HG03097 (cell line): ENCODE measurements at regions not wholly inside any gene's neighbourhood (a gene's known extent, or its start where the extent isn't known, plus 50 kb on each side); places are given as distances from the start of the nearest gene placed in this dataset.

Source experiments
- ATAC-seq: cut with Tn5 transposase; IDR thresholded peaks from one replicate; pipeline ENCODE4 v1.9.1; 2021; ENCODE audit not compliant: unreplicated experiment, low FRiP score

DNA sequence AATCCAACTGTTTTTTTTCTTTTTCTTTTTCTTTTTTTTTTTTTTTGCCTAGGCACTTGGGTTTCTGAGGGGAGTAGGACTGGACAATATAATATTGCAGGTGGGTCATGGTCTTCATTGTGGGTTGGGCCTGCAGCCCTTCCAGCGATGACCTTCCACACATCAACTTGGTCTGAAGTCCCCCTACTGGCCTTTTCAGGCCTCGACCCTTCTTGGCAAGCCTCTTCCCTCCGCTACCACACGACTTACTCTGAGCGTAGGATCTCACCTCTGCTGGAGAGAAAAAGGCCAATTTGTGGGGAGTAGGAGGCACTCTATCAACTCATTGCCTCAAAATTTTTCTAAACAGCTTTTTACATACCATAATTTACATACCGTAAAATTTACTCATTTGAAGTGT is 51.1 kb upstream of the GRIK3 start:
- ATAC-seq = no peak

DNA sequence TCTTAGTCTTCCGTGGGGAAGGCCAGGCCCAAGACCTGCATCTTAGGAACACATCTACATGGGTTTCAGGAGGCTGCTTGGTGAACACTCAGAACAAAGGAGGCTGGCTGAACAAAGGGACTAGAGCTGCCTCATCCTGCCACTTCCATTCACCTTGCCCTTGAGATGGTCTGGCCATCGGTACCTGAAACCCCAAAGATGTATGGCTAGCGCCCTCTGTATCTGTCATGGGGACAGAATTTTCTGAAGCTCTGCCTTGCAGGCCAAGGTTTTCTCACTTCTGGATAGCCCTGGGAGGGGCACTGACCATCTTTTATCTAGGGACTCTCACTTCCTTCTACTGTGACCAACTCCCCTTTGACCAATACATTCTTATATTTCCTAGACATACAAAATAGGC is 55.4 kb upstream of the GRIK3 start:
- no peak for ATAC-seq

DNA sequence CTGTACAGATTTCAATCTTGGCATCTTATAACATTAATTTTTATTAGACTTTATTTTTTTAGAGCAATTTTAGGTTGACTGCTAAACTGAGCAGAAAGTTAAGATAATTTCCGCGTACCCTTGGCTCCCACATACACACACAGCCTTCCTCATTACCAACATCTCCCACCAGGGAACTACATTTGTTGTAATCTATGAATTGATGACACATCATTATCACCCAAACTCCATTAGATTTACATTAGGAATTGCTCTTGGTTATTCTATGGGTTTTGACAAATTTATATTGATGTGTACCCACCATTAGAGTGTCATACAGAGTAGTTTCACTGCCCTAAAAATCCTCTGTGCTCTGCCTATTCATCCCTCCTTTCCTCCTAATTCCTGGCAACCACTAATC is 56.4 kb upstream of the GRIK3 start:
- no peak for ATAC-seq

DNA sequence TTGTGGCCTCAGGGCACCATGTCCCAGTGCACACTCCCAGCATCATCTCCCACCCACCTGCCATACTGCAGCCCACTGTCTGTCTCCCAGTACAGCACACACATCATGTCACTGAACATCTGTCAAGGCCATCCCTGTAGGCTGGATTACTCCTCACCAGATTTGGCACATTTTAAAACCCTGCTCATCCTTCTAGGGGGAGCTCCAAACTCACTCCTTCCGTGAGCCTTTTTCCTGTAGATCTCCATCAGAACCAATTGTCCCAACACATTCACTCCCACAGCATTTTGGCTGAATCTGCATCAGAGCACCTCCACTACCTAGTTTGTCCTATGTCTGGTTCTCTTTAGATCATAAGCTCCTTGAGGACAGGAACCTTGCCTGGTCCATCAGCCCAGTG is 58.6 kb upstream of the GRIK3 start:
- no peak for ATAC-seq

DNA sequence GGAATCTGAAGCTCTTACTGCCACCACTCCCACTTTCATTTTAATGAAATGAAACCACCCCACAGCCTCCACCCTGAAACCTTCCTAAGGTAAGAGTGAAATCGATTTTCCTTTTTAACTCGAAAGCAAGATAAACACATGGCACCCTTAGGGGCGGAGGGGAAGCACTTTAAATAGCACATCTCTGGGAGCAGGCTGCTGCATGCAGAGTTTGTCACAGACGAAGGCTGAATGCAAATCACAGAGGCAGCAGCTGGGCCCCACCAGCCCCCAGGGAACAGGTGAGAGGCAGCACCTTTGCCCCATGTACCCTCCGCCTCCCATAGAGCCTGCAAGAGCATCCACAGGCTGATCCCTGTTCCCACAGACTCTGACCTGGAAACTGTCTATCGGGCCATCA is 60.0 kb upstream of the GRIK3 start:
- ATAC-seq = no peak

DNA sequence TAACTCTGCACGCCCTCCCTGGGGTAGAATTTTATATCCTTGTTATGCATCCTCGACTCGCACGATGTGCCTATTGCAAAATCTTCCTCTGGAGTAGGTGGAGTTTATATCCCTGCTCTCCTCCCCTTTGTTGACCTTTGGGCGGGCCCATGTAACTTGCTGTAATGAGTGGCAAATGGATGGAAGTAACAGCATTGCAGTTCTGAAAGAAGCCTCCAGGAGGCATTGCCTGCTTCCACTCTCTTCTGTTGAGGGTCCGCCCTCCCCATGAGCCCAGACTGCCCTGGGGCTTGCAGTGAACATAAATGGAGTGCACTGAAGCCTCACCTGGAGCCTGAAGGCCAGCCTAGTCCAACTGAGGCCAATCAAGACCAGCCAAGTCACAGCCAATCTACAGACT is 62.2 kb upstream of the GRIK3 start:
- ATAC-seq = no peak

DNA sequence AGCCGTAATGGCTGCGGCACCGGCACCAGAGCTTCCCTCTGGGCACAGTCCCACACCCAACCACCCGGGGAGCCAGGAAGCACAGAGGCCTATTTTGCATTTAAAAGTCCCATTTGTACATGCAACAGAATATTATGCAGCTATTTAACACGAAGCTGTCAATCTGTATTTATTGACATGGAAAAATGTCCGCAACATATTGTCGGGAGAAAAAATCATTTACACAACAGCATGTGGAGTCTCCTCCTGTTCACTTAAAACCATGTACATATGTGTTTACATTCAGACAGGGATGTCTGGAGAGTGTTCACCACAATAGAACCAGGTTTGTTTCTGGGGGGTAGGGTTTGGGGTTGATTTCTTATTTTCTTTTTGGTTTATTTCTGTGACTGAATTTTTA is 63.4 kb upstream of the GRIK3 start:
- no peak for ATAC-seq

DNA sequence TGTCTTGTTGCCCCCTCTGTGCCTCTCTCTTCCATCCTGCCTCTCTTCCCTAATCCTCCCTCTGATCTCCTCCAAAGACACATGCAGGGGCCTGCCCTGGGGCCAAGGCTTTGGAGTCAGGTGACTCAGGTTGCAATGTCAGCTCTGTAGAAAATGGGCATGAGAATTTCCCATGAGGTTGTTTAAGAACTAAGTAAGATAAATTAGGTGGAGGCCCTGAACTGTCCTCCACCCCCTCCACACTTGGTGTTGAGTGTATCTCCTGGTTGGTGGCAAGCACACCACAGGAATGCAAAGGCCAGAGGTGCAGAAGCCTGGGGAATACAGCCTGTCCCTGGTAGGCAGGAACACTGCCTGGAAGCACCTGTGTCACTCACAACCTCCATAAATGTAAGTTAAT is 63.9 kb upstream of the GRIK3 start:
- no peak for ATAC-seq

DNA sequence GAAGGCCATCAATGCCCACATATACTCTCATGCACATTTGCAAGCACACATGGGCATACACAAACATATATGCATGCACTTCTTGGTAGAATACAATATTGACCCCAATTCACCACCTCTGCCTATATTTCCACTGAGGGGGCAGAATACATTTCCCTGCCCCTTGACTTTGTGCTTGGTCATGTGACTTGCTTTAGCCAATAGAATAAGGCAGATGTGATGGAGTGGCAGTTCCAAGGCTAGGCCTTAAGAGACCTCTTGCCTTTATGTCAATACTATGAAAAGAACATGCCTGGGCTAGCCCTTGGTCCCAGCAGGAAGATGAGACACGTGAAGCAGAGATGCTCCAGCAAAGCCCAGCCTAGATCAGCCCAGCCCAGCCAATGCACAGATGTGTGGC is 66.0 kb upstream of the GRIK3 start:
- no peak for ATAC-seq

DNA sequence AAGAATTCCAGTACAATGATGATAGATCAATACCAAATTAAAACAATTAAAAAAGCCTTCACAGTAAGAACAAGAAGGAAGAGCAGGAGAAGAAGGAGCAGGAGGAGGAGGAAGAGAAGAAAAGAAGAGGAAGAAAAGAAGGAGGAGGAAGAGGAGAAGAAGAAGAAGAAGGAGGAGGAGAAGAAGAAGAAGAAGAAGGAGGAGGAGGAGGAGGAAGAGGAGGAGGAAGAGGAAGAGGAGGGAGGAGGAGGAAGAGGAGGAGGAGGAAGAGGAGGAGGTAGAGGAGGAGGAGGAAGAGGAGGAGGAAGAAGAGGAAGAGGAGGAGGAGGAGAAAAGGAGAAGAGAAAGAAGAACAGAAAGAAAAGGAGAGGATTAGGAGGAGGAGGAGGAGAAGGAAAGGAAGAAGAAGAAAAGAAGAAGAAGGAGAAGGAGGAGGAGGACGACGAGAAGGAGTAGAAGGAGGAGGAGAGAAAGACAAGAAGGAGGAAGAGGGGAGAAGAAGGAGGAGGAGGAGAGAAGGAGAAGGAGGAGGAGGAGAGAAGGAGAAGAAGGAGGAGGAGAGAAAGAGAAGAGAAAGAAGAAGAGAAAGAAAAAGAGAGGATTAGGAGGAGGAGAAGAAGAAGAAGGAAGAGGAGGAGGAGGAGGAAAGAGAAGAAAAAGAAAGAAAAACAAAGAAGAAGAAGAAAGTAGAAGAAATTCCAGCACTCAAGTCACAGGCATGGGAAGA is 68.5 kb upstream of the GRIK3 start:
- no peak for ATAC-seq

DNA sequence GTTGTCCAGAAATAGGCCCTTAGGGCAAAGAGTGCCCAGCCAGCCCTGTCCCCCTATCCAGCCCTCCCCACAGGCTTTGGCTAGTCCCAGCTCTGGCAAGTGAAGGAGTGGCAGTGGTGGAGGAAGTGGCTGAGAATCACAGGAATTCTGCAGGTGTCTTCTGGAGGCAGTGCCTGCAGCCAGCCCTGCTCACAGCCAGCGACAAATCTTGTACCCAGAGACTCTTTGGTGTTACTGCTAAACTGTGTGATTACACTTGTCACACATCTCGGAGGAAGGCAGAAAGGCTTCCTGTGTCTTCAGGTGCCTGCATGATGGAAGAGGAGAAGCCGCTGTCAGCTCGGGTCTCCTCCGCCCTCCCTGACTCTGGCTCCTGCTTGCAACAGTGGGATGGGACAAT is 71.6 kb upstream of the GRIK3 start:
- no peak for ATAC-seq

DNA sequence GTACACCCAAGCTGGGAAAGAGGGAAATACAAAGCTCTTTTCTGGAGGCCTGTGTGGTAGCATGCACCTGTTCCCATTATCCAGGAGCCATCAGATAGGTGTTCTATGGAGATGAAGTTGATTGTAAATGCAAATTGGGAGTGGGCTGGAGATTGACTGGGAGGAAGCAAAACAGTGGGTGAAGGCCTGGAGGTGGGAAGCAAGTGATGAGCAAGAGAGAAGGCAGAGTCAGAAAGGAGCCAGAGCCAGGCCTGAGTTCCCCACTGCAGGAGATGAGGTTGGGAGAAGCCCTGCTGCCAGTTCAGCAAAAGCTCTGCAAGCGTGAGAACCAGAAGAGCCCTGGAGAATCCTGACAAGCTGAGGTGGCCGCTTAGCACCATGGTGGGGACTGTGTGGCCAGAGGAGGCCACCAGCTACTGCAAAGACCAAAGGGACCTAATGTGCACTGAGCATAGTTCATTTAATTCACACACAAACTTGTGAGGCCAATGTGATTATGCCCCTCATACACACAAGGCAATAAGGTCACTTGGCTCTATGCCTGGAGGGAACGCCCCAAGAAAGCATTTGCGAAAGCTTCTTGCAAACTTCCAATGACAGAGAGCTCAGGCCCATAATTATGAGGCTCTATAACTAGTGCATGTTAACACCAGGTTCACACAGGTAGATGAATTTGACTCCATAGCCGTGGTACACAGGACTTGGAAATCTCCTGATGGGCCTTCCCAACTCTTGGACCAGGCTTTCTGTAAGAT is 73.0 kb upstream of the GRIK3 start:
- no peak for ATAC-seq

DNA sequence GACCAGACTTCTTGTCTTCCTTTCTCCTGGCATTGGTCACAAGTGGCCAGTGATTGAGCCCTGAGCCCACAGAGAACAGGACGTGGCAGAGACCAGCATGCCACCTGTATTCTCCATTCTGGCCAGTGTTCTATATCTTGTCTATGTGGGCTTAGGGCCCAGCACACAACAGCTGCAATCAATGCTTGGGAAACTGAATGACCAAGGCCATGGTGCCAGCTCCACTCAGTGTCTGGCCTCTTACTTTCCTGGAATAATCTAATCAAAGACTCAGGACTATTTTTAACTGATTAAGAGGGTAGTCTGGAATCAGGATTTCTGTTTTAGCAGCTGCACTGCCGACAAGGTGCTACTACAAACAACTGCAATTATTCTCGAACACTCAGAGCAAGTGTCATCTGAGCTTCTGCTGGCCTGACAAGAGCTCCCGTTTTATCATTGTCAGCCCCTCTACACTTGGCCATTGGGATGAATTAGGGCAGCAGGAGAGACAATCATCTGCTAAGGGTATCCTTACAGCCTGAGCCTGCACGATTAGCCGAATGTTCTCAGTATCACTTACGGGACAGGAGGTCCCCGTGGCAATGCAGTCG is 74.4 kb upstream of the GRIK3 start:
- no peak for ATAC-seq

DNA sequence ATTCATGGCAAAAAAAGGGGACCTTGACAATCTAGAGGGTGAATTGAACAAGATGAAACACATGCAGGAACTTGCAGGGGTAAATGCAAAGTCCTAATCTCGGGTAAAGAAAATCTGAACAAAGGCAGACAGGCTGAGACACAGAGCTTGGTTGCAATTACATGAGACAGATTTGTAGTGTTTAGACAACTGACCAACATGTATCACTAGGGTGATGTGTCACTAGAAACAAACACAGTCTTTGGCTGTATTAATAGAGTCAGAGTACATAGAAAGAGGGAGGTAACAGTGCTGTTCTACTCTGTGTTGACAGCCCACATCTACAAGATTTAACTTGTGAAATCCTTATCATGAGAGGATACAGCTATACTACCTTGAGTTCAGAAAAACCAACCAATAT is 78.1 kb upstream of the GRIK3 start:
- ATAC-seq = no peak

DNA sequence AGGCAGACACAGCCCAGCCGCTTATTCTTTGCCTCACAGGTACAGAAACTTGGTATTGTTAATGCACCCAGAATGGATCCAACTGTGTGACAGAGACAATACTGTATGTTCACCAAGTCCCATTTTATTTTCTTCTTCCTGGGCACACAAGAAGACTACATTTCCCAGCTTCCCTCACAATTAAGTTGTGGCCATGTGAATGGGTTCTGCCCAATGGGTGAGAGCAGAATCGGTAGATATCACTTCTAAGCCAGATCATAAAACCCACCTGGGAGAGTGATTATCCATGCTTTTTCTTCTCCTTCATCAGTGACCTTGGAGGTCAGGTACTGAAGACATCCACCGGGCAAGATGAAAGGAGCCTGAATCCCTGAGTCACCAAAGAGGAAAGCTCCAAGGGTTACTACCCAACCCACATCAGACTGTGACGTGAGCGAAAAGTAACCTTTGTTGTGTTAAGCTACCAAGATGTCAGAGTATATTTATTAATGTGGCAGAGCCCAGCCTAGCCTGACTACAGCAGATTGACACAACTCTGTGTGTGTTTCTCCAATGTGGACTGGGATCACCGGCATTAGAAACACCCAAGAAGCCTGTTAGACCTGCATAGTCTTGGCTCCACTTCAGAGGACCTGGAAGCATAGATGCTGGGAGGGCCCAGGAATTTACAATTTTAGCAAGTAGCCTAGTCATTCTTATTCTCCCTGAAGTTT is 79.1 kb upstream of the GRIK3 start:
- ATAC-seq = no peak

DNA sequence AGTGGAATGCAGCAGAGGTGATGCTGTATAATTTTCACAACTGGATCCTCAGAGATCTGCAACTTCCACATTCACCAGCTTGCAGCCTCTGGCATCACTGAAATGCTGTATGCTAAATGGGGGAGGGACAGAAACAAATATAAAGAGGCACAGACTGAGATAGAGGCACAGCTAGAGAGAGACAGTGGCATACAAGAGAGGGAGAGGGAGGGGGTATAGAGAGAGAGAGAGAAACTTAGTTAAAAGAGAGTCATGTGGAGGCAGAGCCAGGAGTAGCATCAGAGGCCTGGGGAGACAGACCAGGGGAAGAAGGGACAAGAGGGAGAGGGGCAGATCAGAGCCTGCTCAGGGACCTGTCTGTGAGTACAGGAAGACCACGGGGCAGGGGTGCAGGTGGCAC is 84.5 kb upstream of the GRIK3 start:
- no peak for ATAC-seq

DNA sequence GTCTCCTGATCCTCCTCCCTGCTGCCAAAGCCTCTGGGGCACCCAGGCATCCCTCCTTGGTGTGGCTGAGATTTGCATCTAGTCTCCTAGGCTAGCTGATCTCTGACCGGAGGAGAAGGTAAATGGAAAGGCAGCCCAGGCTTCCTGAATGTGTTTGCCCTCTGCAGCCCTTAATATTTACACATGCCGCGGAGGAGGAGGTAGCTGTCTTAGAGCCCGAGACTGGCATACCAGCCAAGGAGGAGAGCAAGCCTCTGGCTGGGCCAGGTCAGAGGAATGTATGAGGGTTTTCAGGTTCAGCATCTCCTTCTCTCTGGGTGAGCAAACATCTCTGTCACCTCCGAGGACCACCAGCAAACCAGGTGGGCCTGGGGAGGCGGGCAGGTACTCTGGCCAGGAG is 86.0 kb upstream of the GRIK3 start:
- no peak for ATAC-seq

DNA sequence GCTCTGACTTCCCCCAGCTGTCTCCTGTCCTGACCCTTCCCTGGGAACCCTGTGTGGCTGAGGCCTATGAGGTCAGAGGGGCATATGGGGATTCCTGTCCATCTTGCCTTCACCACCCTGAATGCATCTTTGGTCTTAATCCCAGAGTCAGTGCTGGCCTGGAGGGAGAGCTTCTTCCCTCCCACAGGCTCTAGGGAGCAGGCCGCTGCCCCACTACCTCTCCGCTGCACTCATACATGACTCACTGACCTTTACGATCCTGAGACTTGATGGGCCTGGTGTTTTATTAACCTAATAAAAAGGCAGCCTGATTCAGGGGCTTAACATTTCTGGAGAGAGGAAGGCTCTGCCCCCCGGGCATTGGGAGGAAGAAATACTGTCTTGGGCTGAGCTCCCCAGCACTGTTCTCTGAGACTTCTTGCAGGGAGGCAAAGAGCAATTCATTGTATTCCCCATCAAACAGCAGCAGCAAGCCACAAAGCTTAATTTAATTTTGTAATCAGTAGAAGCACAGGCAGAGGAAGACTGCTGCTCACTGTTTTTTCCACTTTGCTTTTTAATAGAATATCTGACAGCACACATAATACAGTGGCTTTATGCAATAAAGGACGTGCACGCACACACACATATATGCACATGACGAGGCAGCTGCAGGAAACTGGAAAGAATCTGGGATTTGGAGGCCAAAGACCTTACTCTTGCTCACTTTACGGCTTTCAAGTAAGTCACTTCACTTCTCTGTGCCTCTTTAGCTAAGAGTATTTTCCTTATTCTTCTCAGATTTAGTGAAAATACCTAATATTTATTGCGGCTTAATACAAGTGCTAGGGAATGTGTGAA is 89.2 kb upstream of the GRIK3 start:
- no peak for ATAC-seq

DNA sequence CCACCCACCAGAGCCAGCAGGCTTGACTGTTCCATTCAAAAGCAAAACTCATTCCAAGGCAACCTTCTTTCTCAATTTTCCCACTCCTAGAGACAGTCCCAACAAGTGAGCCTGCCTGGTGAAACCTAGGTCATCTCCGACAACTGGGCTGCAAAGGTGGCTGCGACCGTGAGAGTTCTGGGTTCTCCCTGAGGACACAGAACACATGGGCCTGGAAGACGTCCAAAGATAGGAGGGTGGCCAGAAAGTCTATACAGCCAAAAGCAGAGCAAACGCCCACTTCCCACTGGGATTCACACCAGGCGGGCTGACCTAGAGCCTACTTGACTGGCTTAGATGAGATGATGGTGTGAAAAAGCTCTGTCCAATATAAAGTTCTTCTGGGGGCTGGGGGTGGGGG is 90.2 kb upstream of the GRIK3 start:
- no peak for ATAC-seq

DNA sequence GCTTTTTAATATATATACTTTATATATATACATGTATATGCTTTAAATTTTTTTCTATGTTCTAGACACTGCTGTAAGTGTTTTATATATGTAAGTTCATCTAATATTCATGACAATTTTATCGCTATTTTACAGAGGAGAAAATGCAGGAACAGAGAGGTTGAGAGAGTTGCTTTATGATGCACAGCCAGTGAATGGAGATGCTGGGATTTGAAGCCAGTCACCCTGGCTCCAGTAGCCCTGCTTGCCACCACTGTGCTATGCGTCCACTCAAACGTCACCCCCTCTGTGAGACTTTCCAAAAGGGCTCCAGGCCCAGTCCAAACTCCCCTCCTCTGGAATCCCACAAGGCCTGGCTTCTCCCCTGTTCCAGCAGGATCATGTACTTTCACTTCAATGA is 91.0 kb upstream of the GRIK3 start:
- no peak for ATAC-seq
